ENCODE measurements at regions not wholly inside any gene's neighbourhood (a gene's known extent, or its start where the extent isn't known, plus 50 kb on each side); places are given as distances from the start of the nearest gene placed in this dataset.

- TF ChIP-seq, protein P1, sequence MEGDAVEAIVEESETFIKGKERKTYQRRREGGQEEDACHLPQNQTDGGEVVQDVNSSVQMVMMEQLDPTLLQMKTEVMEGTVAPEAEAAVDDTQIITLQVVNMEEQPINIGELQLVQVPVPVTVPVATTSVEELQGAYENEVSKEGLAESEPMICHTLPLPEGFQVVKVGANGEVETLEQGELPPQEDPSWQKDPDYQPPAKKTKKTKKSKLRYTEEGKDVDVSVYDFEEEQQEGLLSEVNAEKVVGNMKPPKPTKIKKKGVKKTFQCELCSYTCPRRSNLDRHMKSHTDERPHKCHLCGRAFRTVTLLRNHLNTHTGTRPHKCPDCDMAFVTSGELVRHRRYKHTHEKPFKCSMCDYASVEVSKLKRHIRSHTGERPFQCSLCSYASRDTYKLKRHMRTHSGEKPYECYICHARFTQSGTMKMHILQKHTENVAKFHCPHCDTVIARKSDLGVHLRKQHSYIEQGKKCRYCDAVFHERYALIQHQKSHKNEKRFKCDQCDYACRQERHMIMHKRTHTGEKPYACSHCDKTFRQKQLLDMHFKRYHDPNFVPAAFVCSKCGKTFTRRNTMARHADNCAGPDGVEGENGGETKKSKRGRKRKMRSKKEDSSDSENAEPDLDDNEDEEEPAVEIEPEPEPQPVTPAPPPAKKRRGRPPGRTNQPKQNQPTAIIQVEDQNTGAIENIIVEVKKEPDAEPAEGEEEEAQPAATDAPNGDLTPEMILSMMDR (IDR thresholded peaks at IDR 0.05; ENCODE audit: insufficient read depth, low read length, poor library complexity, severe bottlenecking) = no peak
- no peak for DNase-seq (ENCODE audit: low read depth)
- Histone ChIP-seq H3K27me3 (ENCODE audit: control insufficient read depth, insufficient read depth, low read length) (no peaks in the 10 kb centered on the region), H3K4me3 (ENCODE audit: low read depth, low read length) (no peak overlapping the region), H3K36me3 (ENCODE audit: control insufficient read depth, insufficient read depth, low read length) (no peaks in the 10 kb centered on the region)
Measured at GRCh38 chr6:14817074-14817473, 428.8 kb upstream of the JARID2 start.

GRCh38 chr6:14818422-14818884, 427.4 kb upstream of the JARID2 start:
- TF ChIP-seq, protein P1 (IDR thresholded peaks at IDR 0.05; ENCODE audit: insufficient read depth, low read length, poor library complexity, severe bottlenecking) = no peak
- DNase-seq (ENCODE audit: low read depth) = no peak
- H3K27me3 ChIP-seq (ENCODE audit: control insufficient read depth, insufficient read depth, low read length) = no peaks in the 10 kb centered on the region
- no peak overlapping the region for H3K4me3 ChIP-seq (ENCODE audit: low read depth, low read length)
- no peaks in the 10 kb centered on the region for H3K36me3 ChIP-seq (ENCODE audit: control insufficient read depth, insufficient read depth, low read length)

DNA sequence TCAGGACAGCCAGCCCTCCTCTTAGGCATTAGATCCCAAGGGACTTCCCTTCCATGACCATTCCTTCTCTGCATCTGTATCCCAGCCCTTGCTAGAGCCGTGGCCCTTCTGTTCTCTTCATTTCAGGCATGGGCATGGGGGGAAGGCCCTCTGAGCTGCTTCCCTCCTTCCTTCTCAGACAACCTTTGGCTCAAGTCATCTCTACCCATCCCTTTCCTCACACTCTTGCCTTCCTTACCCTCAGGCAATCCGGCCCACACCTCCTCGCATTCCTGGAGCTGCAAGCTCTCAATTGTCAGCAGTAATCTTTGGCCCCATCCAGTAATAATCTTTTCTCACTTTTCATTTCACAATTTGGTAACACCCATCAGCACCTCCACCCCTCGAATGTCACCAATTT, 426.9 kb upstream of the JARID2 start:
- no peak overlapping the region for H3K4me3 ChIP-seq (ENCODE audit: low read depth, low read length)
- H3K27me3 ChIP-seq (ENCODE audit: control insufficient read depth, insufficient read depth, low read length) = no peaks in the 10 kb centered on the region
- no peaks in the 10 kb centered on the region for H3K36me3 ChIP-seq (ENCODE audit: control insufficient read depth, insufficient read depth, low read length)
- no peak for DNase-seq (ENCODE audit: low read depth)
- TF ChIP-seq, protein P1 (IDR thresholded peaks at IDR 0.05; ENCODE audit: insufficient read depth, low read length, poor library complexity, severe bottlenecking) = no peak

GRCh38 chr6:14819840-14820420, 425.9 kb upstream of the JARID2 start:
- Histone ChIP-seq H3K4me3 (ENCODE audit: low read depth, low read length) (no peak overlapping the region), H3K36me3 (ENCODE audit: control insufficient read depth, insufficient read depth, low read length) (no peaks in the 10 kb centered on the region), H3K27me3 (ENCODE audit: control insufficient read depth, insufficient read depth, low read length) (no peaks in the 10 kb centered on the region)
- DNase-seq (ENCODE audit: low read depth) = no peak
- TF ChIP-seq, protein P1 (IDR thresholded peaks at IDR 0.05; ENCODE audit: insufficient read depth, low read length, poor library complexity, severe bottlenecking) = no peak

DNA sequence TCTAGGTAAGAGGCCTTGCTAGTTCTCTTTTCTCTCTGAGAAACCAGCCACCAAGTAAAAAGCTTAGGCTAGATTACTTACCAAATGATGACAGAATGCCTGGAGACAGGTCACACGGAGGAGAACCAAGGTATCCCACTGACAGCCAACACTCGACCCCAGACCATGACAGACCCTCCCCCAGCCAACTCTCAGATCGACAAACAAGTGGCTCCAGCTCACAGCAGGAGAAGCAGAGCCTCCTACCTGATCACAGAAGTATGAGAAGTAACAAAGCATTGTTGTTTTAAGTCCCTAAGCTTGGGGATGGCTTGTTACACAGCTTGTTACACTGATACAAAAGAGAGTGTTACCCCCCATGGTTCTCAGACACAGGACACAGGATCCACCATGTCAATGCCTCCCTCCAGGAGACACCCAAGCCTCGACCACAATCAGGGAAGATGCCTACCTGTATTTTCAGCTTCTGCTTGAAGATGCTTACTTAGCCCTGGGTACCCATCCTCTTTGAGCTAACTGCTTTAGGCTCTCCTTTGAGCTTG, 423.8 kb upstream of the JARID2 start:
- Histone ChIP-seq H3K36me3 (ENCODE audit: control insufficient read depth, insufficient read depth, low read length) (no peaks in the 10 kb centered on the region), H3K4me3 (ENCODE audit: low read depth, low read length) (no peak overlapping the region), H3K27me3 (ENCODE audit: control insufficient read depth, insufficient read depth, low read length) (no peaks in the 10 kb centered on the region)
- TF ChIP-seq, protein P1 (IDR thresholded peaks at IDR 0.05; ENCODE audit: insufficient read depth, low read length, poor library complexity, severe bottlenecking) = no peak
- DNase-seq (ENCODE audit: low read depth) = no peak

DNA sequence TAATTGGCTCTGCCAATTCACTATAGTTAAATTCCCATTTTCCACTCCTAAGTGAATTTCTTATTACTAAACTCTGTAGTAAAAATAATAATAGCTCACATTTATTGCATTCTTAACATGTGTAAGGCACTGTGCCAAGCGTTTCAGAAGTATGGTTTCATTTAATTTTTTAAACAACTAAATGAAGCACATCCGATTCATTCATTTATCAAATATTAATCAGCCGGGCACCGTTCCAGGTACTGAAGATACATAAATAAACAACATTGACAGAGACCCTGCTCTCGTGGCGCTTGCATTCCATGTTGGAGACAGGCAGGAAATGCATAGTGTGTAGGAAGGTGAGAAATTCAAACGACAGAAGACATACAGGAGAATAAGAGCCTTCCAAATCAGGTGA, 423.2 kb upstream of the JARID2 start:
- no peak for DNase-seq (ENCODE audit: low read depth)
- no peak overlapping the region for H3K4me3 ChIP-seq (ENCODE audit: low read depth, low read length)
- TF ChIP-seq, protein P1 (IDR thresholded peaks at IDR 0.05; ENCODE audit: insufficient read depth, low read length, poor library complexity, severe bottlenecking) = no peak
- H3K36me3 ChIP-seq (ENCODE audit: control insufficient read depth, insufficient read depth, low read length) = no peaks in the 10 kb centered on the region
- no peaks in the 10 kb centered on the region for H3K27me3 ChIP-seq (ENCODE audit: control insufficient read depth, insufficient read depth, low read length)
